ENCODE measurements at regions not wholly inside any gene's neighbourhood (a gene's known extent, or its start where the extent isn't known, plus 50 kb on each side); places are given as distances from the start of the nearest gene placed in this dataset.

DNA sequence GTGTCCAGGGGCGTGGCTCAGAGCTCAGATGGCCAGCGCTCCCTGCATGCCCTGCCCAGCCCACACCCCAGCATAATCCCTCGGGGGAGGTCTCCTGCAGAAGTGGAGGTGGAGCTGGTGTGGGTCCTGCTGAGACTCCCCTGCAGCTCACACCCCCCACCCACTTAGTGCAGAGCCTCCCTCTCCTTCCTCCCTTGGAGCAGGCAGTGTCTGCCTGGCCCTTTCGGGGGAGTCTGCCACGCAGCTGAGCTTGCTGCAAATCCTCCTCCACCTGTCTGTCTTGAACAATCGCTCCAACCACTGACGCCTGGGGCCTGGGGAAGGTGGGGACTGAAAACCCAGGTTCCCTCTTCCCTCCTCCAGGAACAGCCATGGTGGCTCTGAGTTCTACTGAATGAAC, 219.7 kb upstream of the PPP2R2D start:
- no peak for TF ChIP-seq POLR2A (IDR thresholded peaks at IDR 0.05; ENCODE audit: extremely low read depth, insufficient read length)
- TF ChIP-seq, protein P1, sequence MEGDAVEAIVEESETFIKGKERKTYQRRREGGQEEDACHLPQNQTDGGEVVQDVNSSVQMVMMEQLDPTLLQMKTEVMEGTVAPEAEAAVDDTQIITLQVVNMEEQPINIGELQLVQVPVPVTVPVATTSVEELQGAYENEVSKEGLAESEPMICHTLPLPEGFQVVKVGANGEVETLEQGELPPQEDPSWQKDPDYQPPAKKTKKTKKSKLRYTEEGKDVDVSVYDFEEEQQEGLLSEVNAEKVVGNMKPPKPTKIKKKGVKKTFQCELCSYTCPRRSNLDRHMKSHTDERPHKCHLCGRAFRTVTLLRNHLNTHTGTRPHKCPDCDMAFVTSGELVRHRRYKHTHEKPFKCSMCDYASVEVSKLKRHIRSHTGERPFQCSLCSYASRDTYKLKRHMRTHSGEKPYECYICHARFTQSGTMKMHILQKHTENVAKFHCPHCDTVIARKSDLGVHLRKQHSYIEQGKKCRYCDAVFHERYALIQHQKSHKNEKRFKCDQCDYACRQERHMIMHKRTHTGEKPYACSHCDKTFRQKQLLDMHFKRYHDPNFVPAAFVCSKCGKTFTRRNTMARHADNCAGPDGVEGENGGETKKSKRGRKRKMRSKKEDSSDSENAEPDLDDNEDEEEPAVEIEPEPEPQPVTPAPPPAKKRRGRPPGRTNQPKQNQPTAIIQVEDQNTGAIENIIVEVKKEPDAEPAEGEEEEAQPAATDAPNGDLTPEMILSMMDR (IDR thresholded peaks at IDR 0.05; ENCODE audit: low read depth, low read length), result no peak
- TF ChIP-seq MYC (IDR thresholded peaks at IDR 0.05; ENCODE audit: low read depth, low read length), result no peak

All from NB4 (cell line).